ENCODE measurements at regions not wholly inside any gene's neighbourhood (a gene's known extent, or its start where the extent isn't known, plus 50 kb on each side); places are given as distances from the start of the nearest gene placed in this dataset.

DNA sequence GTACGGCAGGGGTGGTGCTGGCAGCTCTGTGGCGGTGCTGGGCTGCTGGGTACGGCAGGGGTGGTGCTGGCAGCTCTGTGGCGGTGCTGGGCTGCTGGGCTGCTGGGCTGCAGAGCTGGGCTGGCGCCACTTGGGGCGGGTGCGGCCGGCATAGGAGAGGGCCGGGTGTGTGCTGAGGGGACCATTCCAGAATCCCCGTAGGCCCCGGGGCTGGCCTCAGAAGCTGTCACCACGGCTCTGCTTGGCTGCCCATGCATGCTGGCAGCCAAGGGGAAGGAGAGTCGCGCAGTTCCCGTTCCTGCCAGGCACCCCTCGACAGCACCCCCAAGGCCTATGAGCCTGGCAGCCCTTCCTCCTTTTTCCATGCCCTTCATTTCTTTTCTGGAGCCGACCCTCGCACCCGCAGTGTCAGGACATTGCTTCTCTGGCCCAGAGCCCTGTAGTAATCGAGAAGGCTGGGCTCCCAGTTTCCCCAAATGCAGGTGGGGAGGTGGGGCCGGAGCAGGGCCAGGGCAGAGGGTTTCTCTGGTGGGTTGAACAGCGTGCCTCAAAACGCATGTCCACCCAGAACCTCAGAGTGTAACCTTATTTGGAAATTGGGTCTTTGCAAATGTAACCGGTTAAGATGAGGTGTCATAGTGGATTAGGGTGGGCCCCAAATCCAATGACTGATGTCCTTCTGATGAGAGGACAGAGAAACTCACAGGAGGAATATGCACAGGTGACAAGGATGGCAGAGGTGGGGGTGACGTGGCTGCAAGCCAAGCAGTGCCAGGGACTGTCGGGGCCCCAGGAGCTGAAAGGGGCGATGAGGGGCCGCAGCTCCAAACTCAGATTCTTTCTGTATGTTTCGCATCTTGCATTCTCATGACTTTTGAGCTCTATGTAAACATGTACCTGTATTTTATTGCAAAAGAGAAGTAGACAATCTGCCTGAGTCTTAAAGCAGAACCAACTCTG is 71.0 kb upstream of the ACTRT2 start:
- intact Hi-C loops (cut with DNase I), result no loop called here
- no peak for DNase-seq (ENCODE audit: extremely low spot score in 2 of 2)
- Histone ChIP-seq H3K27ac (no peak overlapping the region), H3K36me3 (no peaks in the 10 kb centered on the region), H3K27me3 (no peaks in the 10 kb centered on the region), H3K4me3 (no peak overlapping the region), H3K4me1 (no peaks in the 10 kb centered on the region), H3K9me3 (no peaks in the 10 kb centered on the region)
- TF ChIP-seq POLR2A (IDR thresholded peaks at IDR 0.05), result no peak
- TF ChIP-seq POLR2AphosphoS5 (IDR thresholded peaks at IDR 0.05; ENCODE audit: insufficient read depth in 1 of 2, low read depth in 1 of 2), result no peak
- TF ChIP-seq CTCF (IDR thresholded peaks at IDR 0.05), result no peak

DNA sequence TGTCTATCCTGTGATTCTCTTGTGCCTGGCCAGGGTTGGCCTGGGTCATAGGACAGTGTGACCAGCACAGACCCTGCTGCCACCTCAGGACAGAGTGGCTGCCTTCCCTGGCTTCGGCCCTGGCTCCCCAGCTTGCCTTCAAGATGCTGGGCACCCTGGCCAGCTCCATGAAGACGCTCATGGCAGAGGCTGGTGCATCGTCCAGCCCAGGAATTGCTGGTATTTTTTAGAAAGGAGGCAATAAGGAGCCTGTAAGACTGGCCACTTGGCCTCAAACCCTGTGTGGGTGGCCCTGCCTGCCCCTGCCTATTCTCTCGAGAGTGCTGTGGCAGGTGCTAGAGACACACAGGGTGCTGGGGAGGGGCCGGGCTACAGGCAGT is 70.4 kb upstream of the ACTRT2 start:
- TF ChIP-seq POLR2A (IDR thresholded peaks at IDR 0.05), result no peak
- TF ChIP-seq POLR2AphosphoS5 (IDR thresholded peaks at IDR 0.05; ENCODE audit: insufficient read depth in 1 of 2, low read depth in 1 of 2), result no peak
- TF ChIP-seq CTCF (IDR thresholded peaks at IDR 0.05), result no peak
- no peaks in the 10 kb centered on the region for H3K9me3 ChIP-seq
- no peaks in the 10 kb centered on the region for H3K27me3 ChIP-seq
- intact Hi-C loops (cut with DNase I), result no loop called here
- H3K27ac ChIP-seq, result no peak overlapping the region
- no peaks in the 10 kb centered on the region for H3K36me3 ChIP-seq
- no peak overlapping the region for H3K4me3 ChIP-seq
- no peaks in the 10 kb centered on the region for H3K4me1 ChIP-seq
- no peak for DNase-seq (ENCODE audit: extremely low spot score in 2 of 2)

GRCh38 chr1:2951856-2952255 is 69.4 kb upstream of the ACTRT2 start:
- no peaks in the 10 kb centered on the region for H3K4me1 ChIP-seq
- TF ChIP-seq POLR2AphosphoS5 (IDR thresholded peaks at IDR 0.05; ENCODE audit: insufficient read depth in 1 of 2, low read depth in 1 of 2), result no peak
- no peak for TF ChIP-seq POLR2A (IDR thresholded peaks at IDR 0.05)
- no peak for TF ChIP-seq CTCF (IDR thresholded peaks at IDR 0.05)
- no peak overlapping the region for H3K4me3 ChIP-seq
- H3K27me3 ChIP-seq, result no peaks in the 10 kb centered on the region
- no peak for DNase-seq (ENCODE audit: extremely low spot score in 2 of 2)
- no peak overlapping the region for H3K27ac ChIP-seq
- no peaks in the 10 kb centered on the region for H3K9me3 ChIP-seq
- intact Hi-C loops (cut with DNase I), result no loop called here
- H3K36me3 ChIP-seq, result no peaks in the 10 kb centered on the region

GRCh38 chr1:2952371-2952770 is 68.9 kb upstream of the ACTRT2 start:
- intact Hi-C loops (cut with DNase I), result no loop called here

More at GRCh38 chr1:2952371-2952770, 68.9 kb upstream of the ACTRT2 start:
- Histone ChIP-seq H3K4me3 (no peak overlapping the region), H3K27ac (no peak overlapping the region), H3K4me1 (no peaks in the 10 kb centered on the region), H3K36me3 (no peaks in the 10 kb centered on the region), H3K27me3 (no peaks in the 10 kb centered on the region), H3K9me3 (no peaks in the 10 kb centered on the region)
- no peak for DNase-seq (ENCODE audit: extremely low spot score in 2 of 2)
- no peak for TF ChIP-seq POLR2AphosphoS5 (IDR thresholded peaks at IDR 0.05; ENCODE audit: insufficient read depth in 1 of 2, low read depth in 1 of 2)
- TF ChIP-seq POLR2A (IDR thresholded peaks at IDR 0.05), result no peak
- TF ChIP-seq CTCF (IDR thresholded peaks at IDR 0.05), result no peak
